ENCODE measurements at regions not wholly inside any gene's neighbourhood (a gene's known extent, or its start where the extent isn't known, plus 50 kb on each side); places are given as distances from the start of the nearest gene placed in this dataset.

DNA sequence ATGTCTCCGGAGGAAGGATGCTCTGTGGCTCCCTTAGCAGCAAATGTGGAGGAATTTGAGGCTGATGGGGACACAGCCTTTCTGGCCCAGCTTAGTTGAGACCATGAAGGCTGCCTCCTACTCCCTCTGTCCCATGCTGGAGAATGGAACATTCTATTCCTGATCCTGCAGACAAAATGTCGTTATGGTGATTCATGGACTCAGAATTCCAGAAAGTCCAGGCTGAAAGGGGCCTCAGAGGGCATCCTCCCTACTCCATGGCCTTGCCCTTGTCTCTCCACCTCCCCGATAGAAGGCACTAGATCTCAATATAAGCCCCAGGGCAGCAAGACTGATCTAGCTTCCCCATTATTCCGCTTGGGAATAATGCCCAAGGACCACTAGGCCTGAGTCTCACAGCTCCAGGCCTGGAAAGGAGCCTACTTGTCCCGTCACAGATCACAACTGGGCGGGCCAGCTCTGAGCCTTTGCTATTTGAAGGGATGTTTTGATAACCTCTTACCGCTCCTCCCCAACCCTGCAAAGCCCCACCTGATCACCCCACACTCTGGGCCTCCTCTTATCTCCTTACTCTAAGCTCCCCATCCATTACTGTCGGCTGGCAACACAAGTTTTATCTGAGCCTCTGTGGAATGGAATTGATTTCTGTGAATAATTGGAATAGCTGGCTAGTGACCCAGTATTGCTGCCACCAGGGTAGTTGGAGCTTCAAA, 52.8 kb upstream of the TRABD2B start:
- Histone ChIP-seq H3K36me3 (ENCODE audit: control insufficient read depth, insufficient read depth, low read length) (no peaks in the 10 kb centered on the region), H3K4me3 (ENCODE audit: low read depth, low read length) (no peak overlapping the region), H3K27me3 (ENCODE audit: control insufficient read depth, insufficient read depth, low read length) (no peaks in the 10 kb centered on the region)
- TF ChIP-seq, protein P1, sequence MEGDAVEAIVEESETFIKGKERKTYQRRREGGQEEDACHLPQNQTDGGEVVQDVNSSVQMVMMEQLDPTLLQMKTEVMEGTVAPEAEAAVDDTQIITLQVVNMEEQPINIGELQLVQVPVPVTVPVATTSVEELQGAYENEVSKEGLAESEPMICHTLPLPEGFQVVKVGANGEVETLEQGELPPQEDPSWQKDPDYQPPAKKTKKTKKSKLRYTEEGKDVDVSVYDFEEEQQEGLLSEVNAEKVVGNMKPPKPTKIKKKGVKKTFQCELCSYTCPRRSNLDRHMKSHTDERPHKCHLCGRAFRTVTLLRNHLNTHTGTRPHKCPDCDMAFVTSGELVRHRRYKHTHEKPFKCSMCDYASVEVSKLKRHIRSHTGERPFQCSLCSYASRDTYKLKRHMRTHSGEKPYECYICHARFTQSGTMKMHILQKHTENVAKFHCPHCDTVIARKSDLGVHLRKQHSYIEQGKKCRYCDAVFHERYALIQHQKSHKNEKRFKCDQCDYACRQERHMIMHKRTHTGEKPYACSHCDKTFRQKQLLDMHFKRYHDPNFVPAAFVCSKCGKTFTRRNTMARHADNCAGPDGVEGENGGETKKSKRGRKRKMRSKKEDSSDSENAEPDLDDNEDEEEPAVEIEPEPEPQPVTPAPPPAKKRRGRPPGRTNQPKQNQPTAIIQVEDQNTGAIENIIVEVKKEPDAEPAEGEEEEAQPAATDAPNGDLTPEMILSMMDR (IDR thresholded peaks at IDR 0.05; ENCODE audit: insufficient read depth, low read length, poor library complexity, severe bottlenecking): no peak
- DNase-seq (ENCODE audit: low read depth): no peak

DNA sequence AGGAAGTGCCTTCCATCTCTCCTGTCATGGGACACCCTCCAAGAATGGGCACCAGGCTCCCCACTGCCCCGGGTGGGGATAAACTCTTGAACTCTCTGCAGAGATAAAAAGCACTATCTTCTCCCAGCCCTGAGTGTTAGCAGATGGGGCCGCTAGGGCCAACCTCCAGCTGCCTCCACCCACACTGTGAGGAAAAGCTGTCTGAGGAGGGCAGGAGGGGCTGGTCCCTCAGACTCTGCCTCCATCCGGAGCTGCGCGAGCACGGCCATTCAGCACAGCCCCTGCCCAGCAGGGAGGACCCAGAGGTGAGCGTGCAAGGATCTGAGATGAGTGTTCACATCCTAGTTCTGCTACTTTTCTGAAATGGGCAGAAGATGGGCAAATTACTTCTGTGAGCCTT, 51.8 kb upstream of the TRABD2B start:
- Histone ChIP-seq H3K36me3 (ENCODE audit: control insufficient read depth, insufficient read depth, low read length) (no peaks in the 10 kb centered on the region), H3K4me3 (ENCODE audit: low read depth, low read length) (no peak overlapping the region), H3K27me3 (ENCODE audit: control insufficient read depth, insufficient read depth, low read length) (no peaks in the 10 kb centered on the region)
- TF ChIP-seq, protein P1 (IDR thresholded peaks at IDR 0.05; ENCODE audit: insufficient read depth, low read length, poor library complexity, severe bottlenecking): no peak
- DNase-seq (ENCODE audit: low read depth): no peak

DNA sequence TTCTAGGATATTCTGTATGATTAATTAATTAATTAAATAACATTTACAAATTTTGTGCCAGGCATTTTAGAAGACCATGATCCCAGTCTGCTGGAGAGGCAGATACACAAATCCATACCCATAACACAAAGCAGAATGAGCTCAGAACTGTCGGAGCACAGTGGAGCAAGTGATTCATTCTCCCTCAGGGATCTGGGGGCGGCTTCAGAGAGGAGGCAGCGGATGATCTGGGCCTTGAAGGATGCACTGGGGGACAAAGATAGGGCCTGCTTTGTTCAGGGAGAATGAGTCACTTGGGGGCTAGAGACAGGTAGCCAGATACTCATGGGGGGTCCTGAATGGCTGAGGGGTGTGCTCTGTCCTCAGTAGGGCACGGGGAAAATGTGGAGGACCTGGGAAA, 50.9 kb upstream of the TRABD2B start:
- Histone ChIP-seq H3K36me3 (ENCODE audit: control insufficient read depth, insufficient read depth, low read length) (no peaks in the 10 kb centered on the region), H3K27me3 (ENCODE audit: control insufficient read depth, insufficient read depth, low read length) (no peaks in the 10 kb centered on the region), H3K4me3 (ENCODE audit: low read depth, low read length) (no peak overlapping the region)
- TF ChIP-seq, protein P1 (IDR thresholded peaks at IDR 0.05; ENCODE audit: insufficient read depth, low read length, poor library complexity, severe bottlenecking): no peak
- no peak for DNase-seq (ENCODE audit: low read depth)

DNA sequence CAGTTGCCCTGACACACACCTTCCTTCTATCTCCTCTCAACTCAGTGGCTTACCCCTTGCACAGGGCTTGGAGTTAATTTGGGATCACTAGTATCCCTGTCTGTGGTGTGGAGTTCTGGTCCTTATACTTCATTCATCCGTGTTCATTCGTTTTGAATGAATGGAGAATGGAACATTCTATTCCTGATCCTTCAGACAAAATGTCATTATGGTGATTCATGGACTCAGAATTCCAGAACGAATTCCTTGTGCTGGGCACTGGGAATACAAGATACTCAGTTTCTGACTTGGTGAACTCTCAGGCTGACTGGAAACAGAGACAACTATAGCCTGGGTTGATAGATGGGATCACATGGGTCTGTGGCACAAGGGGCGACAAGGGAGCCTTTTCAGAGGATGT, 49.9 kb upstream of the TRABD2B start:
- Histone ChIP-seq H3K36me3 (ENCODE audit: control insufficient read depth, insufficient read depth, low read length) (no peaks in the 10 kb centered on the region), H3K4me3 (ENCODE audit: low read depth, low read length) (no peak overlapping the region), H3K27me3 (ENCODE audit: control insufficient read depth, insufficient read depth, low read length) (no peaks in the 10 kb centered on the region)
- TF ChIP-seq, protein P1 (IDR thresholded peaks at IDR 0.05; ENCODE audit: insufficient read depth, low read length, poor library complexity, severe bottlenecking): no peak
- DNase-seq (ENCODE audit: low read depth): no peak
